SK-N-SH (cell line): ENCODE measurements at regions not wholly inside any gene's neighbourhood (a gene's known extent, or its start where the extent isn't known, plus 50 kb on each side); places are given as distances from the start of the nearest gene placed in this dataset.
A peak's percentile ranks its signal among the peaks of the same experiment; 100 is the strongest.

ENCODE experiments used
- CTCF ChIA-PET: fragments of 300-600, 350-600 bp; formaldehyde crosslinking; extraction: SDS; loops from one replicate; lab custom pipeline; 2021; lab: Yijun Ruan, JAX
- POLR2A ChIA-PET: fragments of 350-600 bp; sonication (Branson Sonifier 250); formaldehyde crosslinking; extraction: SDS; loops from one replicate; lab custom pipeline; 2020; ENCODE audit warnings: antibody characterized with exemption, inconsistent platforms; lab: Yijun Ruan, JAX
- DNase-seq: peaks from one replicate; pipeline ENCODE4 v3.0.0; 2012
- H2AFZ ChIP-seq: fragments of 200-600 bp; sonication (generic); 2 replicates; pipeline ENCODE4 v1.8.1; 2016; ENCODE audit warnings: antibody characterized with exemption, mild to moderate bottlenecking, low read depth
- H3F3A ChIP-seq: fragments of 200-600 bp; sonication (generic); replicated peaks from 2 replicates; pipeline ENCODE3; 2016; ENCODE audit warnings: antibody characterized with exemption, mild to moderate bottlenecking; ENCODE audit not compliant: insufficient read depth
- H3K27ac ChIP-seq, 2 experiments: fragments of 200-500 bp in 1 of 2; fragments of 200-600 bp in 1 of 2; sonication (Bioruptor generic) in 1 of 2; sonication (generic), shearing (Covaris generic) in 1 of 2; 2 replicates each; pipeline versions ENCODE4 v1.5.1 to v1.6.1; 2014 to 2016; ENCODE audit warnings: low read depth in 2 of 2, inconsistent platforms in 1 of 2, low read length in 1 of 2, mild to moderate bottlenecking in 1 of 2, mixed read lengths in 1 of 2
- H3K27me3 ChIP-seq: fragments of 200-600 bp; sonication (generic), shearing (Covaris generic); 2 replicates; pipeline ENCODE4 v1.6.1; 2016; ENCODE audit warnings: mixed run types; ENCODE audit not compliant: insufficient read depth
- H3K36me3 ChIP-seq, 2 experiments: fragments of 200-500 bp in 1 of 2; fragments of 200-600 bp in 1 of 2; sonication (Bioruptor generic) in 1 of 2; sonication (generic) in 1 of 2; replicated peaks in 1 of 2; 2 replicates each; pipeline versions ENCODE3 to v1.5.1; 2014 to 2016; ENCODE audit warnings: low read length in 1 of 2, mild to moderate bottlenecking in 1 of 2; ENCODE audit not compliant: insufficient read depth in 2 of 2, control insufficient read depth in 1 of 2
- H3K4me1 ChIP-seq, 2 experiments: fragments of 200-500 bp in 1 of 2; fragments of 200-600 bp in 1 of 2; sonication (Bioruptor generic) in 1 of 2; sonication (generic), shearing (Covaris generic) in 1 of 2; 2 replicates each; pipeline versions ENCODE4 v1.5.1 to v1.6.1; 2014 to 2016; ENCODE audit warnings: low read depth in 1 of 2, low read length in 1 of 2, mixed run types in 1 of 2; ENCODE audit not compliant: insufficient read depth in 2 of 2, control insufficient read depth in 1 of 2
- H3K4me2 ChIP-seq: fragments of 200-600 bp; sonication (generic), shearing (Covaris generic); 2 replicates; pipeline ENCODE4 v1.6.1; 2017; ENCODE audit warnings: mixed run types
- H3K4me3 ChIP-seq, 2 experiments: fragments of 200-500 bp in 1 of 2; fragments of 200-600 bp in 1 of 2; sonication (Bioruptor generic) in 1 of 2; sonication (generic), shearing (Covaris generic) in 1 of 2; 2 replicates each; pipeline versions ENCODE4 v1.5.1 to v1.8.1; 2014 to 2016; ENCODE audit warnings: low read depth in 2 of 2, inconsistent platforms in 1 of 2, low read length in 1 of 2, mild to moderate bottlenecking in 1 of 2, mixed read lengths in 1 of 2, moderate library complexity in 1 of 2
- H3K79me2 ChIP-seq: fragments of 200-600 bp; sonication (generic); 2 replicates; pipeline ENCODE4 v1.8.1; 2017; ENCODE audit warnings: mild to moderate bottlenecking; ENCODE audit not compliant: insufficient read depth
- H3K9ac ChIP-seq: fragments of 200-600 bp; sonication (generic); 2 replicates; pipeline ENCODE4 v1.6.1; 2017; ENCODE audit warnings: mixed run types
- H3K9me2 ChIP-seq: fragments of 200-600 bp; sonication (generic); 2 replicates; pipeline ENCODE4 v1.6.1; 2017; ENCODE audit warnings: mixed run types
- H3K9me3 ChIP-seq: fragments of 200-600 bp; sonication (generic); 2 replicates; pipeline ENCODE4 v1.6.1; 2017; ENCODE audit warnings: mixed run types, mild to moderate bottlenecking, moderate library complexity
- H4K20me1 ChIP-seq: fragments of 200-600 bp; sonication (generic); 2 replicates; pipeline ENCODE4 v1.6.1; 2017; ENCODE audit warnings: mild to moderate bottlenecking, mixed run types; ENCODE audit not compliant: insufficient read depth
- CHD2 ChIP-seq: fragments of 150-350 bp; IDR thresholded peaks from 2 replicates; pipeline ENCODE4 v1.6.1; 2018; ENCODE audit warnings: low read length; ENCODE audit not compliant: partially characterized antibody
- CTCF ChIP-seq: fragments of 200-600 bp; sonication (generic); IDR thresholded peaks from 2 replicates; pipeline ENCODE4 v1.6.1; 2017; ENCODE audit warnings: antibody characterized with exemption, mild to moderate bottlenecking, moderate library complexity
- EZH2phosphoT487 ChIP-seq: fragments of 200-600 bp; sonication (generic); IDR thresholded peaks from 2 replicates; pipeline ENCODE4 v1.6.1; 2017; ENCODE audit warnings: low read depth, mixed run types, mild to moderate bottlenecking, antibody characterized with exemption, moderate library complexity, borderline replicate concordance
- FOXM1 ChIP-seq: IDR thresholded peaks from 2 replicates; pipeline ENCODE4 v1.4.0; 2012; ENCODE audit warnings: low read depth, mild to moderate bottlenecking
- GATA2 ChIP-seq: sonication (generic); formaldehyde crosslinking; IDR thresholded peaks from 2 replicates; pipeline ENCODE4 v1.5.0; 2020; ENCODE audit warnings: mild to moderate bottlenecking, missing genetic modification reagents
- MEF2A ChIP-seq: IDR thresholded peaks from 2 replicates; pipeline ENCODE4 v1.4.0; 2012; ENCODE audit warnings: low read depth, borderline replicate concordance
- PBX3 ChIP-seq: IDR thresholded peaks from 2 replicates; pipeline ENCODE4; 2012
- REST ChIP-seq: IDR thresholded peaks from 2 replicates; pipeline ENCODE4 v1.6.1; 2012; ENCODE audit warnings: mild to moderate bottlenecking, low read depth, low read length, moderate library complexity
- SMC3 ChIP-seq: IDR thresholded peaks from 2 replicates; pipeline ENCODE4 v1.6.1; 2012; ENCODE audit warnings: low read depth, low read length, improper control_type of control experiment
- TCF12 ChIP-seq: IDR thresholded peaks from 2 replicates; pipeline ENCODE4 v1.4.0; 2012
- ZBTB33 ChIP-seq: IDR thresholded peaks from 2 replicates; pipeline ENCODE4 v1.4.0; 2012; ENCODE audit warnings: low read depth, borderline replicate concordance
- WGBS: methylation state at CpG from one replicate; pipeline ENCODE4 v1.1.6; 2017; ENCODE audit warnings: low lambda C conversion rate; 5-methylcytosine and 5-hydroxymethylcytosine counted together

GRCh38 chr11:104320956-104321355 is 157.0 kb upstream of the PDGFD start:
- Histone ChIP-seq H3K9me3 (no peaks in the 10 kb centered on the region), H3K4me3 (no peak overlapping the region), H3K36me3 (no peaks in the 10 kb centered on the region), H3K27ac (no peak overlapping the region), H3K4me1 (no peaks in the 10 kb centered on the region; a peak in 1 of 4 replicates), H3K9ac (no peak overlapping the region)
- CTCF ChIA-PET, result no interaction called here
- no peak for TF ChIP-seq MEF2A
- no peak for TF ChIP-seq CHD2
- TF ChIP-seq ZBTB33, result no peak
- TF ChIP-seq GATA2 (CRISPR knock-in tag), result no peak
- no peak for TF ChIP-seq SMC3
- TF ChIP-seq, all 33 proteins: peak for 0
- H3F3A ChIP-seq, result no peaks in the 10 kb centered on the region
- H3K4me2 ChIP-seq, result no peak overlapping the region
- H3K79me2 ChIP-seq, result no peaks in the 10 kb centered on the region
- no peaks in the 10 kb centered on the region for H3K9me2 ChIP-seq
- POLR2A ChIA-PET, result no interaction called here
- no peak overlapping the region for H2AFZ ChIP-seq
- H3K27me3 ChIP-seq, result no peaks in the 10 kb centered on the region
- DNase-seq, result no peak
- no peaks in the 10 kb centered on the region for H4K20me1 ChIP-seq
- 88% methylated on average over 1 of the region's 1 CpG for WGBS

GRCh38 chr11:104320097-104320496 is 156.2 kb upstream of the PDGFD start:
- TF ChIP-seq CTCF (no peak), PBX3 (no peak), REST (no peak), MEF2A (no peak), EZH2phosphoT487 (no peak), TCF12 (peak; percentile 32; the same call in 1 of the 2 replicates), FOXM1 (no peak)
- Histone ChIP-seq H3K4me3 (no peak overlapping the region), H3K4me1 (no peaks in the 10 kb centered on the region; a peak in 1 of 4 replicates), H3K9me3 (no peaks in the 10 kb centered on the region), H3K4me2 (no peak overlapping the region), H3F3A (no peaks in the 10 kb centered on the region), H3K36me3 (no peaks in the 10 kb centered on the region), H4K20me1 (no peaks in the 10 kb centered on the region), H2AFZ (no peak overlapping the region), H3K9ac (no peak overlapping the region), H3K27me3 (no peaks in the 10 kb centered on the region), H3K79me2 (no peaks in the 10 kb centered on the region), H3K9me2 (no peaks in the 10 kb centered on the region), H3K27ac (no peak overlapping the region)
- no peak for DNase-seq
- ChIA-PET CTCF (no interaction called here), POLR2A (no interaction called here)
